ENCODE measurements at regions not wholly inside any gene's neighbourhood (a gene's known extent, or its start where the extent isn't known, plus 50 kb on each side); places are given as distances from the start of the nearest gene placed in this dataset.
A peak's percentile ranks its signal among the peaks of the same experiment; 100 is the strongest.

DNA sequence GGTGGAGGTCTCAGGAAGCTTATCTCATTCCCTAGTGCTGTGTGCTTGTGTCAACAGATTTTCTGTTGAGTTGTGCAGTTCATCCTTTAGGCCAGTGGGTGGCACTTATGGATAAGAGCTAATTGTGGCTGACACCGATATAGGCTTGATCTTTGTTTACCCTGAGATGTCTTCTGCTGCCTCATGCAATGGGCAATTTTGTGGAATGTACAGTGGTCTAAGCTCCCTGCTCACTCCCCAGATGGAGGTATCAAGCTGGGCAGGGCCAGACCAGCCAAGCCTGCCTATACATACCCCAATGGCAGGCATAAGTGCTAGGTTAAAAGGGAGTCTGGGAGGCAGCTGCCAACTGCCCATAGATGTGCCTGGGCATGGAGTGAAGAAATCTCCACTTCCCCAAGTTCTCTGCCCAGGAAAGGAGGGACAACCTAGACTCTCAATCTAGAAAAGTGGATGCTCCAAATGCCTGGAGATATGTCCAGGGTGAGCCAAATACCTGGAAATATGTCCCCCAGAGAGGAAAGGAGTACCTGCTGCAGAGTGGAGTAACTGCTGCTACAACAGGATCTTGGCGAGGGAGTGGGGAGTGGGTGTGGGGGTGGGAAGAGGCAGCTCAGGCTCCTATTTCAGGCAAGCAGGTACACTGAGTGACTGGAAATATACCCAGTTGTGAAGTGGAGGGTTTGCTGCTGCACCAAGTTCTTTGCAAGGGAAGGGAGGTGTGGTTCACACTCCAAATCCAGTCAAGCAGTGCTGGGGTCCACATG lies 53.2 kb upstream of the ARG1 start:
- Histone ChIP-seq H4K20me1 (ENCODE audit: control insufficient read depth, insufficient read depth, low read depth, low read length) (no peaks in the 10 kb centered on the region), H3K9me3 (ENCODE audit: control insufficient read depth, insufficient read depth, low read length) (0 out of 2 replicates have a peak, but pooled peaks cover 2% of the 10 kb centered on the region), H3K36me3 (ENCODE audit: control insufficient read depth, low read length) (no peaks in the 10 kb centered on the region), H3K4me3 (ENCODE audit: low read length) (no peak overlapping the region), H3K27me3 (ENCODE audit: control insufficient read depth, low read length) (no peaks in the 10 kb centered on the region), H3K27ac (ENCODE audit: low read depth, low read length) (no peak overlapping the region), H3K4me1 (ENCODE audit: control insufficient read depth, low read length) (no peaks in the 10 kb centered on the region), H3K9me2 (replicated peaks; ENCODE audit: control insufficient read depth, low read length) (no peaks in the 10 kb centered on the region), H3K79me2 (ENCODE audit: control insufficient read depth, low read length) (no peaks in the 10 kb centered on the region), H3K4me2 (ENCODE audit: low read length) (no peak overlapping the region), H3F3A (ENCODE audit: control insufficient read depth, insufficient read depth) (no peaks in the 10 kb centered on the region)
- TF ChIP-seq, protein P1, sequence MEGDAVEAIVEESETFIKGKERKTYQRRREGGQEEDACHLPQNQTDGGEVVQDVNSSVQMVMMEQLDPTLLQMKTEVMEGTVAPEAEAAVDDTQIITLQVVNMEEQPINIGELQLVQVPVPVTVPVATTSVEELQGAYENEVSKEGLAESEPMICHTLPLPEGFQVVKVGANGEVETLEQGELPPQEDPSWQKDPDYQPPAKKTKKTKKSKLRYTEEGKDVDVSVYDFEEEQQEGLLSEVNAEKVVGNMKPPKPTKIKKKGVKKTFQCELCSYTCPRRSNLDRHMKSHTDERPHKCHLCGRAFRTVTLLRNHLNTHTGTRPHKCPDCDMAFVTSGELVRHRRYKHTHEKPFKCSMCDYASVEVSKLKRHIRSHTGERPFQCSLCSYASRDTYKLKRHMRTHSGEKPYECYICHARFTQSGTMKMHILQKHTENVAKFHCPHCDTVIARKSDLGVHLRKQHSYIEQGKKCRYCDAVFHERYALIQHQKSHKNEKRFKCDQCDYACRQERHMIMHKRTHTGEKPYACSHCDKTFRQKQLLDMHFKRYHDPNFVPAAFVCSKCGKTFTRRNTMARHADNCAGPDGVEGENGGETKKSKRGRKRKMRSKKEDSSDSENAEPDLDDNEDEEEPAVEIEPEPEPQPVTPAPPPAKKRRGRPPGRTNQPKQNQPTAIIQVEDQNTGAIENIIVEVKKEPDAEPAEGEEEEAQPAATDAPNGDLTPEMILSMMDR (IDR thresholded peaks at IDR 0.05; ENCODE audit: low read depth, low read length, poor library complexity, severe bottlenecking) = peak; percentile 67
- no peak for TF ChIP-seq EZH2phosphoT487 (IDR thresholded peaks at IDR 0.05; ENCODE audit: borderline replicate concordance, low read length)

Data from DOHH2 (cell line).